Gastroesophageal sphincter (tissue), 3 donors: ENCODE measurements at regions not wholly inside any gene's neighbourhood (a gene's known extent, or its start where the extent isn't known, plus 50 kb on each side); places are given as distances from the start of the nearest gene placed in this dataset.

Experiments used
- CTCF ChIP-seq, 4 experiments: fragments of 200-600 bp in 2 of 4; fragments of 450-650 bp in 2 of 4; sonication (generic) in 1 of 4; IDR thresholded peaks; one replicate each; pipeline ENCODE4 v1.5.1; 2017 to 2019; ENCODE audit warnings: antibody characterized with exemption in 4 of 4, mild to moderate bottlenecking in 2 of 4, moderate library complexity in 2 of 4
- POLR2A ChIP-seq, 2 donors: fragments of 450-650 bp; IDR thresholded peaks; one replicate each; pipeline ENCODE4 v1.6.1; 2017; ENCODE audit warnings: antibody characterized with exemption in 2 of 2, mild to moderate bottlenecking in 2 of 2, moderate library complexity in 1 of 2
- POLR2AphosphoS5 ChIP-seq: sonication (generic); formaldehyde crosslinking; IDR thresholded peaks from one replicate; pipeline ENCODE4 v1.6.1; 2017; ENCODE audit warnings: antibody characterized with exemption

GRCh38 chr22:26998129-26998528, 340.7 kb downstream of the MIAT start:
- TF ChIP-seq CTCF (IDR thresholded peaks at IDR 0.05): no peak
- no peak for TF ChIP-seq POLR2A (IDR thresholded peaks at IDR 0.05)
- no peak for TF ChIP-seq POLR2AphosphoS5
